Breast epithelium (tissue), 3 donors: ENCODE measurements at regions not wholly inside any gene's neighbourhood (a gene's known extent, or its start where the extent isn't known, plus 50 kb on each side); places are given as distances from the start of the nearest gene placed in this dataset.
A peak's percentile ranks its signal among the peaks of the same experiment; 100 is the strongest.

ENCODE experiments used
- POLR2AphosphoS5 ChIP-seq, 3 donors: sonication (generic); formaldehyde crosslinking; IDR thresholded peaks; one replicate each; pipeline ENCODE4 v1.6.1; 2017; ENCODE audit warnings: antibody characterized with exemption in 3 of 3
- TF ChIP-seq, protein P1 (sequence below), 3 donors: fragments of 450-650 bp; IDR thresholded peaks; one replicate each; pipeline ENCODE4 v1.5.1; 2016 to 2017; ENCODE audit warnings: antibody characterized with exemption in 3 of 3, mild to moderate bottlenecking in 3 of 3, moderate library complexity in 3 of 3

DNA sequence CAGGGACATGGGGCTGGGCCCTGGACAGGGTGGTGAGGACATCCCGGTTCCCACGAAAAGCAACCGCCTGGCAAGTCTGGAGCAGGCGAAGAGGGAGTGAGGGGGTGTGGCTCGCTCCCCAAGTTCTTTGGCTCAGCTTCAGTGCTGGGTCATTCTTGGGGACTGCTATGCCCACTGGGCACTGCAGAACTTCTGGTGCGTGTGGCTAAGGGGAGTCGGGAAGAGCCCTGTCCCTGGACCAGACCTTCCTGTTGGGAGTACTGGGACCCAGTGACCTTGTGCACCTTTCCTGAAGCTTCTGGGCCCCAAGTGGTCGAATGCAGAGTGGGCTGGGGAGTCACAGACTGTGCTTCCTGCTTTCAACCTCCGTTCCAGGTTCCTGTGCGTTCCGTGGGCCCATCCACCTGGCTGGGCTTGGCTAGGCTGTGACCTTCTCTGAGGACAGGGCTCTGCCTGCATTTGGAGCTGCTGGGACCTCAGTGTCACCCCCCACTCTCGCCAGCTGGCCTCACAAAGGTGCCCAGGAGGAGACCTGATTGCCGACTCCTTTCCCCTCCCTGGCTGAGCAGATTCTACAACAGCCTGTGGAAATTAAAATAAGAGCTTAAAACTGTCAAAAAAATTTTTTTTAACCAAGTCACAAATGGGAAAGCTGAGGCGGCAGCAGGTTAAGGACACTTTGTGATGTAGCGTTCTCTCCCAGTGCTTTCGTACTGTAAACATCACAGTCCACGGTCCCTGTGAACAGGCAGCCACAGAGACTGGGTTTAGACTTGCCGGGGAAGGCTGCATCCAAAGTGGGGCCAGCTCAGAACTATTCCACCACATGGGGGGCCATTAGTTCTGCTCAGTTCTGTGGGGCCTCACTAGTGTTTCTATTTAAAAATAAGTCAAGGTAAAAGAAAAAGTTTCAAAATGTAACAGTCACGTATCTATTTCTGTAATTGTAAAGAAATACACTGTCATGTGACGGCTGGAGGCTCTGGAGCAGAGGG is 63.8 kb upstream of the WNT7B start:
- TF ChIP-seq, protein P1, sequence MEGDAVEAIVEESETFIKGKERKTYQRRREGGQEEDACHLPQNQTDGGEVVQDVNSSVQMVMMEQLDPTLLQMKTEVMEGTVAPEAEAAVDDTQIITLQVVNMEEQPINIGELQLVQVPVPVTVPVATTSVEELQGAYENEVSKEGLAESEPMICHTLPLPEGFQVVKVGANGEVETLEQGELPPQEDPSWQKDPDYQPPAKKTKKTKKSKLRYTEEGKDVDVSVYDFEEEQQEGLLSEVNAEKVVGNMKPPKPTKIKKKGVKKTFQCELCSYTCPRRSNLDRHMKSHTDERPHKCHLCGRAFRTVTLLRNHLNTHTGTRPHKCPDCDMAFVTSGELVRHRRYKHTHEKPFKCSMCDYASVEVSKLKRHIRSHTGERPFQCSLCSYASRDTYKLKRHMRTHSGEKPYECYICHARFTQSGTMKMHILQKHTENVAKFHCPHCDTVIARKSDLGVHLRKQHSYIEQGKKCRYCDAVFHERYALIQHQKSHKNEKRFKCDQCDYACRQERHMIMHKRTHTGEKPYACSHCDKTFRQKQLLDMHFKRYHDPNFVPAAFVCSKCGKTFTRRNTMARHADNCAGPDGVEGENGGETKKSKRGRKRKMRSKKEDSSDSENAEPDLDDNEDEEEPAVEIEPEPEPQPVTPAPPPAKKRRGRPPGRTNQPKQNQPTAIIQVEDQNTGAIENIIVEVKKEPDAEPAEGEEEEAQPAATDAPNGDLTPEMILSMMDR (IDR thresholded peaks at IDR 0.05) = no peak
- peak in 2 of 3 donors; percentile 23 to 33 for TF ChIP-seq POLR2AphosphoS5 (IDR thresholded peaks at IDR 0.05)
